Nephron (organoid): ENCODE measurements at regions not wholly inside any gene's neighbourhood (a gene's known extent, or its start where the extent isn't known, plus 50 kb on each side); places are given as distances from the start of the nearest gene placed in this dataset.

Experiments
- H3K27ac Mint-ChIP-seq, 3 experiments: 2 replicates each; pipeline ENCODE4 v1.8.0; 2020; ENCODE audit warnings: mixed read lengths in 3 of 3, mild to moderate bottlenecking in 2 of 3, moderate library complexity in 1 of 3
- H3K27me3 Mint-ChIP-seq: 2 replicates; pipeline ENCODE4 v1.8.0; 2021; ENCODE audit warnings: low read depth, mild to moderate bottlenecking, moderate library complexity, mixed read lengths
- H3K36me3 Mint-ChIP-seq: 2 replicates; pipeline ENCODE4 v1.8.0; 2020; ENCODE audit warnings: low read depth, mixed read lengths
- H3K4me1 Mint-ChIP-seq: 2 replicates; pipeline ENCODE4 v1.8.0; 2020; ENCODE audit warnings: mixed read lengths
- H3K4me3 Mint-ChIP-seq, 3 experiments: 2 replicates each; pipeline ENCODE4 v1.8.0; 2020; ENCODE audit warnings: mild to moderate bottlenecking in 3 of 3, mixed read lengths in 3 of 3, moderate library complexity in 2 of 3
- H3K9me3 Mint-ChIP-seq: 2 replicates; pipeline ENCODE4 v1.8.0; 2020; ENCODE audit warnings: mixed read lengths
- CTCF ChIP-seq, 3 experiments: fragments of 200-600 bp; sonication (generic); IDR thresholded peaks; one replicate each; pipeline ENCODE4 v1.5.0; 2021; ENCODE audit warnings: antibody characterized with exemption in 3 of 3; ENCODE audit not compliant: unreplicated experiment in 3 of 3

GRCh38 chr6:167674486-167674885 is 152.2 kb upstream of the AFDN start:
- H3K36me3 Mint-ChIP-seq = peaks cover 5% of the 10 kb centered on the region
- no peak overlapping the region for H3K4me3 Mint-ChIP-seq
- peaks cover 4% of the 10 kb centered on the region for H3K9me3 Mint-ChIP-seq
- no peak for TF ChIP-seq CTCF (IDR thresholded peaks at IDR 0.05; ENCODE audit: unreplicated experiment in 3 of 3)
- peaks cover 57% of the 10 kb centered on the region for H3K4me1 Mint-ChIP-seq
- peak overlapping the region in 1 of 3 experiments; percentile 43 for H3K27ac Mint-ChIP-seq
- H3K27me3 Mint-ChIP-seq = peaks cover 18% of the 10 kb centered on the region

- H3K4me1 Mint-ChIP-seq = peaks cover 54% of the 10 kb centered on the region
- H3K4me3 Mint-ChIP-seq = peak overlapping the region; percentile 42 to 68 (median 47)
- H3K36me3 Mint-ChIP-seq = peaks cover 5% of the 10 kb centered on the region
- H3K27ac Mint-ChIP-seq = peak overlapping the region; percentile 78 to 89 (median 81)
- TF ChIP-seq CTCF (IDR thresholded peaks at IDR 0.05; ENCODE audit: unreplicated experiment in 3 of 3) = no peak
- H3K27me3 Mint-ChIP-seq = peaks cover 23% of the 10 kb centered on the region
- H3K9me3 Mint-ChIP-seq = peaks cover 4% of the 10 kb centered on the region
These were observed 150.6 kb upstream of the AFDN start for GRCh38 chr6:167676000-167676665.

- peaks cover 1% of the 10 kb centered on the region for H3K36me3 Mint-ChIP-seq
- peak overlapping the region; percentile 78 to 89 (median 81) for H3K27ac Mint-ChIP-seq
- H3K9me3 Mint-ChIP-seq = no peaks in the 10 kb centered on the region
- H3K27me3 Mint-ChIP-seq = peaks cover 16% of the 10 kb centered on the region
- peaks cover 51% of the 10 kb centered on the region for H3K4me1 Mint-ChIP-seq
- H3K4me3 Mint-ChIP-seq = peak overlapping the region; percentile 79 to 89 (median 89)
- TF ChIP-seq CTCF (IDR thresholded peaks at IDR 0.05; ENCODE audit: unreplicated experiment in 3 of 3) = no peak
These were observed 149.9 kb upstream of the AFDN start for GRCh38 chr6:167676666-167677421.

GRCh38 chr6:167677422-167677789 is 149.3 kb upstream of the AFDN start:
- no peaks in the 10 kb centered on the region for H3K9me3 Mint-ChIP-seq
- no peak for TF ChIP-seq CTCF (IDR thresholded peaks at IDR 0.05; ENCODE audit: unreplicated experiment in 3 of 3)
- no peaks in the 10 kb centered on the region for H3K36me3 Mint-ChIP-seq
- peak overlapping the region; percentile 65 to 88 (median 78) for H3K27ac Mint-ChIP-seq
- H3K4me3 Mint-ChIP-seq = peak overlapping the region; percentile 79 to 89 (median 89)
- peaks cover 51% of the 10 kb centered on the region for H3K4me1 Mint-ChIP-seq
- H3K27me3 Mint-ChIP-seq = peaks cover 15% of the 10 kb centered on the region

- no peak for TF ChIP-seq CTCF (IDR thresholded peaks at IDR 0.05; ENCODE audit: unreplicated experiment in 3 of 3)
- peak overlapping the region; percentile 79 to 89 (median 89) for H3K4me3 Mint-ChIP-seq
- H3K4me1 Mint-ChIP-seq = peaks cover 58% of the 10 kb centered on the region
- peaks cover 15% of the 10 kb centered on the region for H3K27me3 Mint-ChIP-seq
- H3K36me3 Mint-ChIP-seq = no peaks in the 10 kb centered on the region
- H3K27ac Mint-ChIP-seq = peak overlapping the region; percentile 48 to 88 (median 78)
- H3K9me3 Mint-ChIP-seq = no peaks in the 10 kb centered on the region
These were observed 148.3 kb upstream of the AFDN start for GRCh38 chr6:167678102-167679101.
